Effector memory CD8-positive, alpha-beta T cell (primary cell): ENCODE measurements at regions not wholly inside any gene's neighbourhood (a gene's known extent, or its start where the extent isn't known, plus 50 kb on each side); places are given as distances from the start of the nearest gene placed in this dataset.

Experiments
- ATAC-seq: fragments of 150-1000 bp; cut with Tn5 transposase; replicated peaks from 2 replicates; pipeline ENCODE4 v1.10.0; 2021; ENCODE audit warnings: mild to moderate bottlenecking, moderate library complexity
- DNase-seq, 3 experiments: peaks; one replicate each; pipeline ENCODE4 v3.0.0; 2021
- H3K27ac Mint-ChIP-seq, 2 donors: one replicate each; pipeline ENCODE4 v1.8.0; 2022; ENCODE audit warnings: mild to moderate bottlenecking in 2 of 2, mixed read lengths in 2 of 2, moderate library complexity in 2 of 2
- H3K27me3 Mint-ChIP-seq, 2 donors: one replicate each; pipeline ENCODE4 v1.8.0; 2022; ENCODE audit warnings: mixed read lengths in 2 of 2
- H3K36me3 Mint-ChIP-seq: one replicate; pipeline ENCODE4 v1.8.0; 2022; ENCODE audit warnings: mild to moderate bottlenecking, moderate library complexity, mixed read lengths; ENCODE audit not compliant: insufficient read depth
- H3K4me1 Mint-ChIP-seq, 2 donors: one replicate each; pipeline ENCODE4 v1.8.0; 2022; ENCODE audit warnings: low read depth in 2 of 2, mixed read lengths in 2 of 2
- H3K4me3 Mint-ChIP-seq, 2 donors: one replicate each; pipeline ENCODE4 v1.8.0; 2022; ENCODE audit warnings: mild to moderate bottlenecking in 2 of 2, mixed read lengths in 2 of 2, moderate library complexity in 2 of 2
- H3K9me3 Mint-ChIP-seq, 2 donors: one replicate each; pipeline ENCODE4 v1.8.0; 2022; ENCODE audit warnings: mixed read lengths in 2 of 2

- H3K27me3 Mint-ChIP-seq, result peaks cover 55 to 88% of the 10 kb centered on the region in 2 donors
- ATAC-seq (no peak), DNase-seq (no peak)
- H3K9me3 Mint-ChIP-seq, result no peaks in the 10 kb centered on the region
- peaks cover 0 to 2% of the 10 kb centered on the region in 2 donors for H3K4me1 Mint-ChIP-seq
- H3K36me3 Mint-ChIP-seq, result no peaks in the 10 kb centered on the region
- no peak overlapping the region for H3K27ac Mint-ChIP-seq
- no peak overlapping the region for H3K4me3 Mint-ChIP-seq
Measured at GRCh38 chr18:48488388-48488850, 50.4 kb upstream of the CTIF start.

DNA sequence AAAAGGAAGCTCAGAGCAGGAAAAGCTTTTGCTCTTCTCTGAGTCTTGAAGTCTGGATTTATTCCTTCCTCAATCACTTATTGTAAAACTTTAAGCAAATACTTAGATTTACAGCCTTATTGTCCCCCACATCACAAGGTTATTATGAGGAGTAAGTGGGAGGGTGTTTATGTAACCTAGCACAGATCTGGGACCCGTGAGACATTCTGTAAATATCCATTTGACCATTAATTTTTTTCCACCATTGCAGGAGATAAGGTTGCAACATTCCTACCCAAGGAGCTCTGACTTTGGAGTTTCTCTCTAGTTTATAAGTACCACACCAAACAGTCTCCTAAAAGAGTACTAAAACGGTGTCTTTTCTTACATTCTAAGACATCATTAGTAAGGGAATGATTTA is 52.1 kb upstream of the CTIF start:
- Mint-ChIP-seq H3K4me1 (no peaks in the 10 kb centered on the region), H3K27me3 (peaks cover 43 to 75% of the 10 kb centered on the region in 2 donors), H3K36me3 (no peaks in the 10 kb centered on the region), H3K27ac (no peak overlapping the region), H3K4me3 (no peak overlapping the region), H3K9me3 (no peaks in the 10 kb centered on the region)
- DNase-seq, result no peak
- no peak for ATAC-seq

DNA sequence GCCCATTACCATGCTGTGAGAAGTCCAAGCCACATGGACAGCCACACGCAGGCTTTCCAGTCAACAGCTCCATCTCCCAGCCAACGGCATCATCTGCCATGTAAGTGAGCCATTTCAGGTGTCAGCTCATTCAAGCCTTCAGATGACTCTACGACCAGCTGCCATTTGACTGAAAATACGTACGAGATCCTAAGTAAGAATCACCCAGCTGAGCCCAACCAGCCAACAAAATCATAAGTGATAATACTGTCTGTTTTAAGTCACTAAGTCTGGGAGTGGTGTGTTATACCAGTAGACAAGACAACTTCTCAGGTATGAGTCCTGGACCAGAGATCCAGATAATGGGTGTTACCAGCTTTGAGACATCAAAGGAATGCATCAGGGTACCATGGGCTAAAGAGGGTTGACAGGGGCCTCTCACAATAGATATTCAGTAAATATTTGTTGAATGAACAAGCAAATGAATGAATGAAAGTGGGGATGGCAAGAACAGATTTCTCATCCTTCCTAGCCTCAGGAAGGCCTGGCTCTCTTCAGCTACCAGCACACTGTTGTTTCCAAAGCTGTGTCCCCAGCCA is 52.9 kb upstream of the CTIF start:
- ATAC-seq, result no peak

DNA sequence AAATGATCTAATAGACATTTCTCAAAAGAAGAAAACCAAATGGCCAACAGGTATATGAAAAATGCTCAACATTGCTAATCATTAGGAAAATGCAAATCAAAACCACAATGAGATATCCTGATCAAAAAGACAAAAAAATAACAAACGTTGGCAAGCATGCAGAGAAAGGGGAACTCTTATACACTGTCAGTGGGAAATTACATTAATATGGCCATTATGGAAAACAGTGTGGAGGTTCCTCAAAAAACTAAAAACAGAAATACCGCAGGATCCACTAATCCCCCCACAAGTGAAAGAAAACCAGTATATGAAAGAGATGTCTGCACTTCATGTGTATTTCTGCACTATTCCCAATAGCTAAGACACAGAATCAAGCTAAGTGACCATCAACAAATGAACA is 57.7 kb upstream of the CTIF start:
- Mint-ChIP-seq H3K27ac (no peak overlapping the region), H3K27me3 (peaks cover 33 to 44% of the 10 kb centered on the region in 2 donors), H3K4me1 (no peaks in the 10 kb centered on the region), H3K9me3 (no peaks in the 10 kb centered on the region), H3K36me3 (no peaks in the 10 kb centered on the region), H3K4me3 (no peak overlapping the region)
- DNase-seq (no peak), ATAC-seq (no peak)

More for the DNA sequence above, 52.9 kb upstream of the CTIF start:
- H3K27ac Mint-ChIP-seq, result no peak overlapping the region
- H3K4me3 Mint-ChIP-seq, result no peak overlapping the region
- no peaks in the 10 kb centered on the region for H3K4me1 Mint-ChIP-seq
- H3K36me3 Mint-ChIP-seq, result no peaks in the 10 kb centered on the region
- no peak for DNase-seq
- peaks cover 41 to 75% of the 10 kb centered on the region in 2 donors for H3K27me3 Mint-ChIP-seq
- H3K9me3 Mint-ChIP-seq, result no peaks in the 10 kb centered on the region

- Mint-ChIP-seq H3K27me3 (peaks cover 20 to 42% of the 10 kb centered on the region in 2 donors), H3K36me3 (no peaks in the 10 kb centered on the region), H3K27ac (no peak overlapping the region), H3K9me3 (no peaks in the 10 kb centered on the region), H3K4me1 (peaks cover 0 to 2% of the 10 kb centered on the region in 2 donors), H3K4me3 (no peak overlapping the region)
- no peak for ATAC-seq
- no peak for DNase-seq
Measured at GRCh38 chr18:48479531-48479930, 59.3 kb upstream of the CTIF start.

DNA sequence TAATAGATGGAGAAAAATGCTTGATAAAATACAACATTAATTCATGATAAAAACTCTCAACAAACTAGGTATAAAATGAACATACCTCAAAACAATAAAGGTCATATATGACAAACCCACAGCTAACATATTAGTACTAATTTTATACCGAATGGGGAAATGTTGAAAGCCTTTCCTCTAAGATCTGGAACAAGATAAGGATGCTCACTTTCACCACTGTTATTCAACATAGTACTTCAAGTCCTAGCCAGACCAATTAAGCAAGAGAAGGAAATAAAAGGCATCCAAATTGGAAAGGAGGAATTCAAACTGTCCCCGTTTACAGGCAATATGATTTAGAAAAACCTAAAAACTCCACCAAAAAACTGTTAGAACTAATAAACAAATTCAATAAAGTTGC is 61.5 kb upstream of the CTIF start:
- ATAC-seq (no peak), DNase-seq (no peak)
- peaks cover 42 to 61% of the 10 kb centered on the region in 2 donors for H3K27me3 Mint-ChIP-seq
- peaks cover 0 to 2% of the 10 kb centered on the region in 2 donors for H3K4me1 Mint-ChIP-seq
- H3K36me3 Mint-ChIP-seq, result no peaks in the 10 kb centered on the region
- H3K27ac Mint-ChIP-seq, result no peak overlapping the region
- no peak overlapping the region for H3K4me3 Mint-ChIP-seq
- peaks cover 0 to 1% of the 10 kb centered on the region in 2 donors for H3K9me3 Mint-ChIP-seq

DNA sequence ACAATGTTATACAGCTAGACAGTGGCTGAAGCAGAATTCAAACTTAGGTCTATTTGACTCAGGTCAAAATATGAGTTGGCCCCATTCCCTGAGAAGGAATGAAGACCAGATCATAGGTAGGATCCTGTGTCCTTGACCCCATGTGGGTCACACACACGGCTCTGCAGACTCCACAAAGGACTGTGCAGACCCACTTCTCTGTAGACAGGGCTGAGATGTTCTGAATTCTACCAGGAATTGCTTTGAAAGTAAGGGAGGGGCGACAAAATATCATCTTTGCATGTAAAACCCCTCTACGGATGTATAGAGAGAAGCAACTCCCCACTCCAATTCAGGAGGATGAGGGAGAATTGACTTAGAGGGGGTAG is 62.3 kb upstream of the CTIF start:
- H3K4me3 Mint-ChIP-seq, result no peak overlapping the region
- H3K36me3 Mint-ChIP-seq, result no peaks in the 10 kb centered on the region
- peaks cover 44 to 63% of the 10 kb centered on the region in 2 donors for H3K27me3 Mint-ChIP-seq
- DNase-seq (no peak), ATAC-seq (no peak)
- no peak overlapping the region for H3K27ac Mint-ChIP-seq
- peaks cover 0 to 5% of the 10 kb centered on the region in 2 donors for H3K9me3 Mint-ChIP-seq
- H3K4me1 Mint-ChIP-seq, result peaks cover 0 to 2% of the 10 kb centered on the region in 2 donors

DNA sequence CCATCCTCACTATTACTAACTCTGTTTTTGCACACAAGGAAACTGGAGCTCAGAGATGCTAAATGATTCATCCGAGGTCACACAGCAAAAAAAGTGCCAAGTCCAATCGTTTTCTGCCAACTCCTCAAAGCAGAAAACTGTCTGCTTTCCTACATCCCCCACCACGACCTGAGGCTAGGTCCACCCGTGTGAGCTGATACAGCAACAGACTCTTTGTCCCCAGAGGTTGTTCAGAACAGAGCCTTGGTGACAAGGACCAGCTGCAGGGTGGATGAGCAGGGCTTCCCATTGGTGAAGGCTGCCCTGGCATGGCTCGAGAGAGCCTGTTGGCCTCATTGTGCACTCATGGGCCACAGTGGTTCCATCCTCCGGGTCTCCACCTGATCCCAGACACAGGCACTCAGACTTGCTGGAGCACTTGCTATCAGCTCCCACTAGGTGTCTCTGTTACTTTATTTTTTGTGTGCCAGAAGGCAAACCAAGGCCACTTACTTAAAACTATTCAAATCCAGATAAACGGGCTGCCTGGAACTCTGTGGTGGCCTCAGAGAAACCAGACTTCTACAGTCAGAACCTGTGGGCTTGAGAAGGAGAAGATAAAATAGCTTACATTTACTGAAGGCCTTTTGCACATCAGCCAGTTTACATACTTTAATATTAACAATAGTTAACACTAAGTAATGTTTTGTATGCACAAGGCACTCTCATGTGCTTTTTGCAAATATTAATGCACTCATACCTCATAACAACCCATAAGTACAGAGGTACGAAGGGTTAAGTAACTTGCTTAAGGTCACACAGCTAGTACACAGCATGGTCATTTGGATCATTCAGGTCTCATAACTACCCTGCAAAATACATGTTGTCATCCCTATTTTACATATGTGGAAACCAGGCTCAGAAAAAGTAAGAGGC is 62.9 kb upstream of the CTIF start:
- Mint-ChIP-seq H3K36me3 (no peaks in the 10 kb centered on the region), H3K9me3 (peaks cover 0 to 5% of the 10 kb centered on the region in 2 donors), H3K4me3 (no peak overlapping the region), H3K4me1 (peaks cover 0 to 2% of the 10 kb centered on the region in 2 donors), H3K27ac (no peak overlapping the region), H3K27me3 (peaks cover 43 to 59% of the 10 kb centered on the region in 2 donors)
- ATAC-seq, result peak; percentile 27
- DNase-seq, result peak in 1 of 3 experiments; percentile 12

DNA sequence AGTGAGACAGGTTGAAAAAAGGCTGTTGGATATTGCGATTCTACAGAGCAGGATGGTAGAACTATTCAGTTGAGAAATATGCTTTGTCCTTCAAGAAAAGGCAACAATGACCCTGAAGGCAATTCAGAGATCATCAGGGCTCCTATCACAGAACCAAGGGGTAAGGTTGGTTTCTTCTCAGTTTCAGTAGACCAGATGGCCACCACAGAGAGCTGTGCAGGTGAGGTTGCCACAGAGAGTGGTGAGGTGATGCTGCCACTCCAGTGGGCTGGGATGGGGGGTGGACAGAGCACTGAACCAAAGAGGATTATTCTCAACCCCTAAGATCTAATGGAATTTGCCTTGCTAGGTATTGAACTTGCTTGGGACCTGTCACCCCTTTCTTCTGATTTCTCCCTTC is 64.6 kb upstream of the ZBTB7C start:
- Mint-ChIP-seq H3K27ac (no peak overlapping the region), H3K36me3 (no peaks in the 10 kb centered on the region), H3K9me3 (peaks cover 0 to 5% of the 10 kb centered on the region in 2 donors), H3K4me3 (no peak overlapping the region), H3K27me3 (peaks cover 52 to 61% of the 10 kb centered on the region in 2 donors), H3K4me1 (peaks cover 0 to 5% of the 10 kb centered on the region in 2 donors)
- DNase-seq, result no peak
- no peak for ATAC-seq

GRCh38 chr18:48472610-48473009 is 63.4 kb upstream of the ZBTB7C start:
- H3K9me3 Mint-ChIP-seq, result peaks cover 0 to 5% of the 10 kb centered on the region in 2 donors
- H3K36me3 Mint-ChIP-seq, result no peaks in the 10 kb centered on the region
- DNase-seq (no peak), ATAC-seq (no peak)
- peaks cover 56 to 64% of the 10 kb centered on the region in 2 donors for H3K27me3 Mint-ChIP-seq
- no peak overlapping the region for H3K27ac Mint-ChIP-seq
- no peak overlapping the region for H3K4me3 Mint-ChIP-seq
- peaks cover 0 to 5% of the 10 kb centered on the region in 2 donors for H3K4me1 Mint-ChIP-seq

DNA sequence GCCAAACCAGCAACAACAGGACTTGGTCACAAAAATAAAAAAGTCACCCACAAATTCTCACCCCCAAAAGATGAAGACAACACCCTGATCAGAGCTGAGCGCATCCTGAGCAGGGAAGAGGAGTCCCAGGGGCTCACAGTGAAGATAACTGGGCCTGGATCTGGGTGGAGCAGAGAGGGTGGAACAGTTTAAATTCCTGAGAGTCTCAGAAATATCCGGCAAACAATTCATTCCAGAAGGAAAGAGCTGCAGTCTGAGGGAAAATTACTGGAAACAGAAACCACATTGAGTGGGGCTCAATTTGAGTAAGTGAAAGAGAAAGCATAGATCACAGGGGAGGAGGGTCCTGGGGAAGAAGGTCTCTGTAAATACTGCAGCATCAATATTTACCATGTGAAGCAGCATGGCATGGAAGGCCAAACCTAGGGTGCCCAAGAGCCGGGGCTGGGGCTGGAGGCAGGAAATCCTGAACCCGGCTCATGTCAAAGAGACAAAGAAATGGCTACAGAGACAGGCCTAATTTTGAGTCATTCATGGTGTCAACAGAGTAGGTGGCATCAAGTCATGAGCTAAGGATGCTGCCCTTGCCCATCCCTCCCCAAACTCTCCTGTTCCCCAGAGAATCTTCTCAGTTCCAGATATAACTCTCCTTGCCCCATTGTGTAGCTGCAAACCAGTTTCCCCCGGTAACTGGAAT is 61.4 kb upstream of the ZBTB7C start:
- Mint-ChIP-seq H3K9me3 (peaks cover 0 to 5% of the 10 kb centered on the region in 2 donors), H3K27ac (no peak overlapping the region), H3K36me3 (no peaks in the 10 kb centered on the region), H3K27me3 (peaks cover 54 to 77% of the 10 kb centered on the region in 2 donors), H3K4me3 (no peak overlapping the region), H3K4me1 (peaks cover 0 to 2% of the 10 kb centered on the region in 2 donors)
- DNase-seq (no peak), ATAC-seq (no peak)

DNA sequence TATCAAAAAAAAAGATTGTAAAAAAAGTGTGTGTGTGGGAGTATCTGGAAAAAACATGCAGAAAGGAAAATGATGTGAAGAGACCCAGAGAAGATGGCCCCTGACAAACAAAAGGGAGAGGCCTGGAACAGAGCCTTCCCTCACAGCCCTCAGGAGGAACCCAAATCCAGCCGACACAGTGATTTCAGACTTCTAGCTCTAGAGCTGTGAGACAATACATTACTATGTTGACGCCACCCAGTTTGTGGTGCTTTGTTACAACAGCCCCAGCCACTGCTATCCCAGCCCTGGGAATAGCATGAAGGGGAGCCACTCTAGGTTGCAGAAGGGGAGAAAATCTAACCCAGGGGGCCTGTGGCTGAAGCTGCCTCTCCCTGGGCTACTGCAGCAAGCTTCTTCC is 59.0 kb upstream of the ZBTB7C start:
- no peak overlapping the region for H3K27ac Mint-ChIP-seq
- peaks cover 0 to 5% of the 10 kb centered on the region in 2 donors for H3K9me3 Mint-ChIP-seq
- no peak for DNase-seq
- H3K27me3 Mint-ChIP-seq, result peaks cover 45 to 83% of the 10 kb centered on the region in 2 donors
- no peaks in the 10 kb centered on the region for H3K36me3 Mint-ChIP-seq
- ATAC-seq, result no peak
- no peak overlapping the region for H3K4me3 Mint-ChIP-seq
- peaks cover 0 to 2% of the 10 kb centered on the region in 2 donors for H3K4me1 Mint-ChIP-seq

DNA sequence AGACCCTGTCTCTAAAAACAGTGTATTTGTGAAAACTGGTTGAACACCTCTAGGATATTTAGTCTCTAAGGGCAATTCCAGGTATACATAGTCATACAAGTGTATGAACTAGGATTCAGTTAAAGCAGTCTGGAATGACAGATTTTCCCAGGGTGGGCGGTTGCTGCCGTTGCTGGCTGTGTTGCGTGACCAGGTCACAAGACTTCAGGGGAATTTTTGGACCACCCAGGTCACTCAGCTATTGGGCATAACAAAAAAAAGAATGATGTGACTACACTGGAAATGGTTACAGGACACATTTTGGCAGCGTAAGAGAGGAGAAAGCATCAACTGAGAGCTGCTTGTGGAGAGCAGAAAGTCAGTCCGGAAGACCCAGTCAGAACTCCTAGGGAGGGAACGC is 58.0 kb upstream of the ZBTB7C start:
- Mint-ChIP-seq H3K27me3 (peaks cover 37 to 80% of the 10 kb centered on the region in 2 donors), H3K4me3 (no peak overlapping the region), H3K36me3 (no peaks in the 10 kb centered on the region), H3K4me1 (peaks cover 0 to 2% of the 10 kb centered on the region in 2 donors), H3K9me3 (peaks cover 0 to 2% of the 10 kb centered on the region in 2 donors), H3K27ac (no peak overlapping the region)
- no peak for DNase-seq
- no peak for ATAC-seq
